SK-N-SH treated with all-trans-retinoic acid at 6 μM for 48 hours (cell line): ENCODE measurements at regions not wholly inside any gene's neighbourhood (a gene's known extent, or its start where the extent isn't known, plus 50 kb on each side); places are given as distances from the start of the nearest gene placed in this dataset.
"Not testable (repeated sequence)": the region's sequence is repeated elsewhere in the genome, so short reads cannot be mapped to it uniquely, and the experiment has no call there.

ENCODE experiments used
- BACH2 ChIP-seq: fragments of 250-450 bp; sonication (Bioruptor Pico); IDR thresholded peaks from 2 replicates; pipeline ENCODE4 v1.9.0; 2021; ENCODE audit warnings: mild to moderate bottlenecking, borderline replicate concordance
- CSDC2 ChIP-seq: fragments of 250-450 bp; sonication (Bioruptor Pico); IDR thresholded peaks from 2 replicates; pipeline ENCODE4 v1.5.0; 2020; ENCODE audit warnings: mild to moderate bottlenecking, moderate library complexity
- ISL1 ChIP-seq: fragments of 250-450 bp; sonication (Bioruptor Pico); IDR thresholded peaks from 2 replicates; pipeline ENCODE4 v2.1.2; 2022; ENCODE audit warnings: mild to moderate bottlenecking, moderate library complexity
- ZC3H10 ChIP-seq: fragments of 250-450 bp; sonication (Bioruptor Pico); IDR thresholded peaks from 2 replicates; pipeline ENCODE4 v1.5.1; 2021; ENCODE audit warnings: mild to moderate bottlenecking, moderate library complexity
- TF ChIP-seq, protein P1 (sequence below): fragments of 250-450 bp; sonication (Bioruptor Pico); IDR thresholded peaks from 2 replicates; pipeline ENCODE4 v1.5.0; 2020; ENCODE audit warnings: mild to moderate bottlenecking, moderate library complexity

DNA sequence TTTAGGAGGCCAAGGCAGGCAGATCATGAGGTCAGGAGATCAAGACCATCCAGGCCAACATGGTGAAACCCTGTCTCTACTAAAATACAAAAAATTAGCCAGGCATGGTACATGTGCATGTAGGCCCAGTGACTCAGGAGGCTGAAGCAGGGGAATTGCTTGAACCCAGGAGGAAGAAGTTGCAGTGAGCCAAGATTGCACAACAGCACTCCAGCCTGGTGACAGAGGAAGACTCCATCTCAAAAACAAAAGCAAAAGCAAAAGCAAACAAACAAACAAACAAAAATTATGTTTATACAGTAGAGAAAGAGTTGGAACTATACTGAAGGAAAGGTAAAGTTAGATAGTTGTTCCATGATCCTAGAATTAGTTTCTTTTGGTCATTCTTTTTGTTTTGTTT is 564.9 kb upstream of the GRID2 start:
- TF ChIP-seq ZC3H10; ISL1; CSDC2; BACH2 (CRISPR knock-in tag): not testable (repeated sequence)
- TF ChIP-seq, protein P1, sequence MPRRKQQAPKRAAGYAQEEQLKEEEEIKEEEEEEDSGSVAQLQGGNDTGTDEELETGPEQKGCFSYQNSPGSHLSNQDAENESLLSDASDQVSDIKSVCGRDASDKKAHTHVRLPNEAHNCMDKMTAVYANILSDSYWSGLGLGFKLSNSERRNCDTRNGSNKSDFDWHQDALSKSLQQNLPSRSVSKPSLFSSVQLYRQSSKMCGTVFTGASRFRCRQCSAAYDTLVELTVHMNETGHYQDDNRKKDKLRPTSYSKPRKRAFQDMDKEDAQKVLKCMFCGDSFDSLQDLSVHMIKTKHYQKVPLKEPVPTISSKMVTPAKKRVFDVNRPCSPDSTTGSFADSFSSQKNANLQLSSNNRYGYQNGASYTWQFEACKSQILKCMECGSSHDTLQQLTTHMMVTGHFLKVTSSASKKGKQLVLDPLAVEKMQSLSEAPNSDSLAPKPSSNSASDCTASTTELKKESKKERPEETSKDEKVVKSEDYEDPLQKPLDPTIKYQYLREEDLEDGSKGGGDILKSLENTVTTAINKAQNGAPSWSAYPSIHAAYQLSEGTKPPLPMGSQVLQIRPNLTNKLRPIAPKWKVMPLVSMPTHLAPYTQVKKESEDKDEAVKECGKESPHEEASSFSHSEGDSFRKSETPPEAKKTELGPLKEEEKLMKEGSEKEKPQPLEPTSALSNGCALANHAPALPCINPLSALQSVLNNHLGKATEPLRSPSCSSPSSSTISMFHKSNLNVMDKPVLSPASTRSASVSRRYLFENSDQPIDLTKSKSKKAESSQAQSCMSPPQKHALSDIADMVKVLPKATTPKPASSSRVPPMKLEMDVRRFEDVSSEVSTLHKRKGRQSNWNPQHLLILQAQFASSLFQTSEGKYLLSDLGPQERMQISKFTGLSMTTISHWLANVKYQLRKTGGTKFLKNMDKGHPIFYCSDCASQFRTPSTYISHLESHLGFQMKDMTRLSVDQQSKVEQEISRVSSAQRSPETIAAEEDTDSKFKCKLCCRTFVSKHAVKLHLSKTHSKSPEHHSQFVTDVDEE (CRISPR knock-in tag): not testable (repeated sequence)
